GM13977 (cell line): ENCODE measurements at regions not wholly inside any gene's neighbourhood (a gene's known extent, or its start where the extent isn't known, plus 50 kb on each side); places are given as distances from the start of the nearest gene placed in this dataset.

Experiments
- DNase-seq: peaks from one replicate; pipeline ENCODE4 v3.0.0; 2012; ENCODE audit warnings: low spot score
- in situ Hi-C: fragments of 300-500 bp; cut with MboI; formaldehyde crosslinking; loops from one replicate; pipeline ENCODE4 v1.12.0; 2022; ENCODE audit warnings: low sequenced_read_pairs, low pct_unique_long_range_greater_than_20kb, mixed read lengths, inconsistent platforms; ENCODE audit not compliant: unreplicated experiment
- TF ChIP-seq, protein P1 (sequence below): IDR thresholded peaks from 2 replicates; pipeline ENCODE4 v1.5.1; 2012; ENCODE audit warnings: mild to moderate bottlenecking, control low read depth; ENCODE audit not compliant: insufficient read depth; ENCODE audit errors: extremely low read depth, missing control alignments

- no peak for DNase-seq
- in situ Hi-C loops: no loop called here
- TF ChIP-seq, protein P1, sequence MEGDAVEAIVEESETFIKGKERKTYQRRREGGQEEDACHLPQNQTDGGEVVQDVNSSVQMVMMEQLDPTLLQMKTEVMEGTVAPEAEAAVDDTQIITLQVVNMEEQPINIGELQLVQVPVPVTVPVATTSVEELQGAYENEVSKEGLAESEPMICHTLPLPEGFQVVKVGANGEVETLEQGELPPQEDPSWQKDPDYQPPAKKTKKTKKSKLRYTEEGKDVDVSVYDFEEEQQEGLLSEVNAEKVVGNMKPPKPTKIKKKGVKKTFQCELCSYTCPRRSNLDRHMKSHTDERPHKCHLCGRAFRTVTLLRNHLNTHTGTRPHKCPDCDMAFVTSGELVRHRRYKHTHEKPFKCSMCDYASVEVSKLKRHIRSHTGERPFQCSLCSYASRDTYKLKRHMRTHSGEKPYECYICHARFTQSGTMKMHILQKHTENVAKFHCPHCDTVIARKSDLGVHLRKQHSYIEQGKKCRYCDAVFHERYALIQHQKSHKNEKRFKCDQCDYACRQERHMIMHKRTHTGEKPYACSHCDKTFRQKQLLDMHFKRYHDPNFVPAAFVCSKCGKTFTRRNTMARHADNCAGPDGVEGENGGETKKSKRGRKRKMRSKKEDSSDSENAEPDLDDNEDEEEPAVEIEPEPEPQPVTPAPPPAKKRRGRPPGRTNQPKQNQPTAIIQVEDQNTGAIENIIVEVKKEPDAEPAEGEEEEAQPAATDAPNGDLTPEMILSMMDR: no peak
Observed at GRCh38 chr18:30886998-30887397, 155.5 kb downstream of the DSC3 start.

DNA sequence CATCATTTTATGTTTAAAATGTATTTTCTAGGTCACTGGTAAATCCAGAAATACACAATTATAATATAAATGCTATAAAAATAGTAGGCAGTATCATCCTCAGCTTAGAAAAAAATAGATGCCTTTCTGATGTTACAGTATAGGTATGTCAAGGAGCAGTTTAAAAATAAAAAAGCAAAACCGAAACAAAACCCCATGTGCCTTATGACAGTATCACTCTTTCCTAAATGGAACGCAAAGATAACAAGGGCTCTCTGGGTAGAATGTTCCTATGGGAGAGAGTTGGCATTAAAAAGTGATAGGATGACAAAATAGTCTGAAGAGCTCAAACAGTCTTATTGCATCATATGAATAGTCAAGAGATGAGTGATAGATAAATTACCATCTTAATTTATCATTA is 172.1 kb downstream of the DSC3 start:
- TF ChIP-seq, protein P1: no peak
- in situ Hi-C loops: no loop called here
- DNase-seq: no peak

DNA sequence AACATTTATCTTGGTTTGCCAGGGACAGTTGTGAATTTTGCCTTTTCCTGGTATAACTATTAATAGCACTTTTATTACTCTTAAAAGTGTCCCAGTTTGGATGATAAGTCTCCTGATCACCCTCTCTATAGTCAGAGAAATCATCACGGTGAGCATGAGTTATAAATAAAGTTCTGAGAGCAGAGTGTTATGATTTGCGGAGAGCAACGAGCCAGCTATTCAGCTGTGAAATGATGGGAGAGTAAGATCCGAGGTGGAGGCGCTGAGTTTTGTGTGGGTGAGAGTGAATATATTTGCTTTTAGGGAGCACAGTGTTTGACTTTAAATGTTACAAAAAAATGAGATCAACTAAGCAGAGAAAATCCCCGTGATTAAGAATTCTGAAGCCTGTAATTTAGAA is 179.6 kb downstream of the DSC3 start:
- TF ChIP-seq, protein P1: no peak
- no peak for DNase-seq
- in situ Hi-C loops: no loop called here

GRCh38 chr18:30860741-30861140 is 181.8 kb downstream of the DSC3 start:
- no peak for DNase-seq
- in situ Hi-C loops: no loop called here
- TF ChIP-seq, protein P1: no peak

DNA sequence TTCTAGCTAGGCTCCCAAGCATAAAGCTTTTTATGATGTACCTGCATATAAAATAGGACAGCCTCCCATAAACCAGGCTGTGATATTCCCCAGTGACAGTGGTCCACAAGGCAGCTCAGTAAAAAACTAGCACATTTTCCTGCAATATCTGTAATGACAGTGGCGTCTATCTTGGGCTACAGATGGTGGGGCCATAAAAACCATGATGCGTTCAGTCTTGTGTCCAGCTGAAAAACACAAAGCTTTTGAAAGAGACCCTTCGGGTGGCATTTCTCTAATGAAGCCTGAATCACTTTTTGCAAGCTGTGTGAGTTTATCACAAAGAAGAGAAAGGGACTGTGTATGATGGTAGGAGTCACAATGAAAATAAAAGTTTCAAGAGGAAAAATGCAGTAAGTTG is 183.5 kb downstream of the DSC3 start:
- TF ChIP-seq, protein P1: no peak
- in situ Hi-C loops: no loop called here

DNA sequence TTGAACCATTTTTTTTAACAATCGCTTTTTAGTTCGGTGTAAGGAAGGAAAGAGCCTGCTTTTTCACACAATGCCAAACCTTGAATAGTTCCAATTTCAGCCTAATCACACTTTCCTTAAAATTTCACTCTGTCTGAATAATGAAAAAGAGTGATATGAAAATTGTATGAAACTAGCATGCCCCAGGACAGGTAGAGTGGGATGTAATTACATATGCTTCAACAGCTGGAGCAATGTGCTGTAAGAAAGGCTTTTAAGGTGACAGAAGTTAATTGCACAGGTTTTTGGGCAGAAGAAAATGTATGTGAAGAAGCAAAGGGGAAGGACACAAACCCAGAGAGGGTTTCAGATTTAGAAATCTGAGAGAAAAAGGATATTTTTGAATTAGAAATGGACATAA is 184.0 kb downstream of the DSC3 start:
- no peak for DNase-seq
- TF ChIP-seq, protein P1: no peak
- in situ Hi-C loops: no loop called here

More for the DNA sequence above, 183.5 kb downstream of the DSC3 start:
- DNase-seq: no peak

GRCh38 chr18:30855762-30856161 is 186.8 kb downstream of the DSC3 start:
- TF ChIP-seq, protein P1: no peak
- in situ Hi-C loops: no loop called here
- DNase-seq: no peak
